ENCODE measurements at regions not wholly inside any gene's neighbourhood (a gene's known extent, or its start where the extent isn't known, plus 50 kb on each side); places are given as distances from the start of the nearest gene placed in this dataset.

DNA sequence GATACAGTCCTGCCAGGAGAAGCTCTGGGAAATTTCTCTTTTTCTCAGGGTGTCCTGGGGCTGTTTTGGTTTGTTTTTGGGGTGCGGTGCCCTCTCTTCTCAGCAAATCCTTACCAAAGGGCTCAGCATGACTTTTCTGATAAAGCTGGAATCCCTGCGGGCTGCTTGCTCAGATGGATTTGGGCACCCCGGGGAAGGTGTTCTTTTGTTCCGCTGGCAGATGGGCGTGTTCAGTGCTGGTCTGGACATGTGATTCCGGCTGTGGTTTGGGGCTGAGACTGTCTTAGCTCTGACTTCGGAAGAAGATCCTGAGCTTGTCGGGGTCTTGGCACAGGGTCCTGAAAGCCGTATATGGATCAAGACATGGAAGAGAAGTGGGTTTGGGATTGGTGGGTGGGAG is 134.2 kb upstream of the SPRED2 start:
- DNase-seq (ENCODE audit: low spot score), result no peak

GRCh38 chr2:65565681-65566080 is 133.3 kb upstream of the SPRED2 start:
- no peak for DNase-seq (ENCODE audit: low spot score)

- no peak for DNase-seq (ENCODE audit: low spot score)
Observed at GRCh38 chr2:65564299-65564698, 131.9 kb upstream of the SPRED2 start.

- no peak for DNase-seq (ENCODE audit: low spot score)
Observed at GRCh38 chr2:65562890-65563289, 130.5 kb upstream of the SPRED2 start.

DNA sequence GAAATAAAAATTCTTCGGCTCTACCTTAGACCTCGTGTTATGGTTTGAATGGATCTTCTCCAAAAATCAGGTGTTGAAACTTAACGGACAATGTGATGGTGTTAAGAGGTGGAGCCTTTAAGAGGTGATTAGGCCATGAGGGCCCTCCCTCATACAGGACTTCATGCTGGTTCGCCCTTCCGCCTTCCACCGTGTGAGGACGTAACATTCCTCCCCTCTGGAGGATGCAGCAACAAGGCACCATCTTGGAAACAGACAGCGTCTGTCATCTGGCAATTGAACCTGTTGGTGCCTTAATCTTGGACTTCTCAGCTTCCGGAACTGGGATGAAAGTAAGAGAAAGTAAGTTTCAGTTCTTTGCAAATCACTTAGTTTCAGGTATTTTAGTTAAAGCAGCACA is 126.3 kb upstream of the SPRED2 start:
- DNase-seq (ENCODE audit: low spot score), result no peak

DNA sequence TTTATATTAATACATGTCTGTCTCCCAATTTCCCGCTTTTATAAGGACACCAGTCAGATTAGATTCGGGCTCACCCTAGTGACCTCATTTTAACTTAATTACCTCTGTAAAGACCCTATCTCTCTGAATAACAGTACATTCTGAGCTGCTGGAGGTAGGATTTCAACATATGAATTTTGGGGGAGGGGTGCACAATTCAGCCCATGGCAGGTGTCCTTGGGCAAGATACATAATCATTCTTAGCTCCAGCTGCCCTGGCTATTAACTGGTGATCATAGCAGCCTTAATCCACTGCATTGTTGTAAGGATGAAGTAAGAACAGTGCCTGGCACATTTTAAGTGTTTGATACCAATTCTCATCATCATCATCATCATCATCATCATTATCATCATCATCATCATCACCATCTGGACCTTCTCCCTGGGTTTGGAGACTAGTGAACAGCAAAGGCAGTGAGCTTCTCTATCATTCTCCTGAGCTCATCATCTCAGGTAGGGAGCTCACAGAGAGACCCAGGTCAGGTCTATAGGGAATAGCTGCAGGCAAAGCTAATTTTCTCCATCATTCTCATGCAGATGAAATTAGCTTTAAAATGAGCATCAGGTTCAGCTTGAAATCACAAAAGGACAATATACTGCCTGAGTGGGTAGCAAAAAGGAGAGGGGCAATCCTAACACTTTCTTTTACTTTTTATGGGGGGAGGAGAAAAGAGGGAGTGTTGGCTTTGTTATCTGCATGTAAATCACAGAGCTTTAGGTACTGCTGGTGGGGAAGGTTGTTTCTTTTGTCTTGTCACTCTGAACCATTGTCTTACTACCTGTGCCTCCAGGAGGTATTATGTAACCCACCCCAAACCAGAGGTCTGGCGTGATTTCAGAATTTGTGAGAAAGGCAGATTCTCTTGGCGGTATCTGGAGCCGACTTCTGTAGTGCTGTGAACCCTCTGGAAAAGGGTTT is 125.5 kb upstream of the SPRED2 start:
- DNase-seq (ENCODE audit: low spot score), result no peak

DNA sequence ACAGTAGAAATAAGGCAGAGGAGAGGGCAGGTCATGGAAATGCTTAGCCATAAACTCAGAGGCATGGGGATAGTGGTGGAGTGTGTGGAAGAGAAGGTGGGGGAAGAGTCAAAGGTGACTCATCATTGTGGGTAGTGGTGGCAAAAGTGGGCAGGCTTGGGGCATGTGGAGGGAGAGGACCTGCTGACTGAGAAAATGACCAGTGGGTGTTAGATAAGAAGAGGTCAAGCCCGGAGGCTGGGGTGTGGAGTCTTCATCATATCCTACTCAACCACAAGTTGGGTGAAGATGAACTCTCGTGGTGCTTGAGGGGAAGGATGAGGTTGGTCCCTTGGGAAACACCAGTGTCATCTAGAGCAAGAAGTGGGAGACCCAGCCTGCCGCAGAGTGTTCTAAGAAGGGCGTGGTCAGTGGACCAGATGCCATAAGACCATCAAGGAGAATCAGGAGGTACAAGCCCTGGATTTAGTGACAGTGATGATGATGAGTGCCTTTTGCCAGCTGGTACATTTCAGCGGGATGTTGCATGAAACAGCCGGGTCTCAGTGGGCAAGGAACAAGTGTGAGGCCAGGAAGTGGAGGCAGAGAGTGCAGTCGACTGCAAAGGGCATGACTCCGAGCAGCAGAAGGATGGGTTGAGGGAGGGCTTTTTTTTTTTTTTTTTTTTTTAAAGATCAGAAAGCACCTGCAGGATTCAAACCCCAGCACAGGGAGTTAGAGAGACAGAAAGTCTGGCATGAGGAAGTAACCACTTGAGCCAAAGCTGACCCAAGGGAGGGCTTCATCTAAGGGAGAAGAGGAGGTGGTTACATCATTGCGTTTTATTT is 122.6 kb upstream of the SPRED2 start:
- DNase-seq (ENCODE audit: low spot score), result no peak

DNA sequence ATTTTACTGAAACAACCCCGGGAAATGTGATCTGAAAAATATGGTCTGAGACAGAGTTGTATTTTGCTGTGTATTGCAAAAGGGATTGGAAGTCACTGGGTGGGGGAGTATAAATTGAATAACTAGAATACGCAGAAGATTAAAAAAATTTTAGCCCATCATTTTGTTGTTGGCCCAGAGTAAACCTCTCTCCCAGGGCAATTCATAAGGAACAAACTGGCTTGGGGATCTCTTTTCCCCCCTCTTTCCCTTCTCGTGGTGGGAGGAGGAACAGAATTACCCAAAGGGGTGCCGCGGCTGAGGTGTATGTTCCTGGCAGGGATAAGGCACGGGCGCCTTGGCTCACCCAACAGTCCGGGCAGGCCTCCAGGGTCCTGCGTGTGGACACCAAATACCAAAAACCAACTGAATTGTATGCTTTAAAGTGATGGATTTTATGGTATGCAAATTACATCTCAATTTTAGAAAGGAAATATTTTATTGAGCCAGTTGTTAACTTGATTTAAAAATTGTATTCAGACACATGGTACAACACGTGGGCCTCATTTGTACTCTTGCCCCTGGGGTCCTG is 121.2 kb upstream of the SPRED2 start:
- no peak for DNase-seq (ENCODE audit: low spot score)

DNA sequence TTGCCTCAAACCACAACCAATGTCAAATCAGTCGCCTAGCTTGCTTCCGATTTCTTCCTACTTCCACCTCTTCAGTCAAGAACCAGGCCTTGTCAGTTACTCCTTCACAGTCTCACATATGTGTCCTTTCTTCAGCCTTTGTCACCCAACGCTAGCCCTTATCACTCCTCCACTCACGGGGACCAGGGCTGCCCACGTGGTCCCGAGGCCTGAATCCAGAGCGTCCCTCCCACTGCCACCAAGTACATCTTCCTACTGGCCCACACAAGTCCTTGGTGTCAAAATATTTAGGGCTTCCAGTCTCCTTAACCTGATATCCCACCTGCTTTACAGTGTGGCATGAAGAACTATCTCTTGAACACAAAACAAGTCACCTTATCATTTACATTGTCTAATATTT is 119.1 kb upstream of the SPRED2 start:
- no peak for DNase-seq (ENCODE audit: low spot score)

DNA sequence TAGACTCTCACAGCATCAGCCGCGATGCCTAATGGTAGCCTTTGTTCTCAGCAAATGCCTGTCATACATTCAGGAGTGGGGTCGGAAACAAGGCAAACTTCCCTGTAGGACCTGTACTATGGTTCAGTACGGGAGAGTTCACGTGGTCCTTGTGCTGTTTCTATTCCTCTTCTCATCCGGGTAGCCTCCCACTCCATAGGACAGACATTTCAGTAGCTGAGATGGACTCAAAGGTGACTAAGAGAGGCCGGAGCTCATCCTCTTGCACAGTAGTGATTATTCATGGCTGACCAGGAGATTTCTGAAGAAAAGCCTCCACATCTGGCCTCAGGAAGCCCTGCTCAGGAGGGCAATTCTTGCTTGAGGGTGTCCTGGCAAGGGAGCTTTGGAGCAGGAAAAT is 117.8 kb upstream of the SPRED2 start:
- DNase-seq (ENCODE audit: low spot score), result no peak

- DNase-seq (ENCODE audit: low spot score), result no peak
Observed at GRCh38 chr2:65549631-65550030, 117.2 kb upstream of the SPRED2 start.

- no peak for DNase-seq (ENCODE audit: low spot score)
Observed at GRCh38 chr2:65549257-65549627, 116.8 kb upstream of the SPRED2 start.

GRCh38 chr2:65548576-65549256 is 116.3 kb upstream of the SPRED2 start:
- no peak for DNase-seq (ENCODE audit: low spot score)

- no peak for DNase-seq (ENCODE audit: low spot score)
Observed at GRCh38 chr2:65548064-65548463, 115.7 kb upstream of the SPRED2 start.

GRCh38 chr2:65545837-65546805 is 113.7 kb upstream of the SPRED2 start:
- DNase-seq (ENCODE audit: low spot score), result no peak

GRCh38 chr2:65541773-65542172 is 109.4 kb upstream of the SPRED2 start:
- no peak for DNase-seq (ENCODE audit: low spot score)

GRCh38 chr2:65539633-65540032 is 107.2 kb upstream of the SPRED2 start:
- no peak for DNase-seq (ENCODE audit: low spot score)

GRCh38 chr2:65537651-65538385 is 105.4 kb upstream of the SPRED2 start:
- DNase-seq (ENCODE audit: low spot score), result no peak

- DNase-seq (ENCODE audit: low spot score), result no peak
Observed at GRCh38 chr2:65536596-65536995, 104.2 kb upstream of the SPRED2 start.

DNA sequence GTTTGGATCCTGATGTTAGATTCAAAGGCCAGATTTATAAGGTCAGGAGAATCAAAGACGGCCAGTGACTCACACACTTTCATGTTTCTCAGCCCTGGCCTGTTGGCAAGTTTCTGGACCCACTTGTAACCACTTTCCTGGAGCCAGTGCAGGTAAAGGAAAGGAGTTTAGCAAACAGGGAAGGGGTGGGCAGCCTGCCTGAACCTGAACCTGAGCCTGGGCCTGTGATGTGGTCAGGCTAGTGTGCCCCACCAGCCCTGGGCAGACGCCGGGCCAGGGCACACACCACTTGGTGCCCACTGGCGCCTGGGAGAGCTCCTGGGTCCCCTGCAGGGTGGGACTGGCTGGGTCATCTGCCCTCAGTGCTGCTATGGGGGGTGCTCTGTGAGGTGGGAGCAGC is 100.5 kb upstream of the SPRED2 start:
- no peak for DNase-seq (ENCODE audit: low spot score)
